IPS DF 19.7 (cell line): ENCODE measurements at regions not wholly inside any gene's neighbourhood (a gene's known extent, or its start where the extent isn't known, plus 50 kb on each side); places are given as distances from the start of the nearest gene placed in this dataset.
"Not testable (repeated sequence)": the region's sequence is repeated elsewhere in the genome, so short reads cannot be mapped to it uniquely, and the experiment has no call there.

Experiments used
- DNase-seq: peaks from one replicate; pipeline ENCODE4 v3.0.0-alpha.2; 2013; ENCODE audit warnings: low read depth, low spot score

- DNase-seq: peak; percentile 5
These were observed 115.9 kb upstream of the CACUL1 start for GRCh38 chr10:118870467-118871243.

GRCh38 chr10:118871244-118871865, 116.6 kb upstream of the CACUL1 start:
- no peak for DNase-seq

- no peak for DNase-seq
These were observed 118.4 kb upstream of the CACUL1 start for GRCh38 chr10:118873091-118873737.

GRCh38 chr10:118873738-118874105, 119.0 kb upstream of the CACUL1 start:
- no peak for DNase-seq

GRCh38 chr10:118874171-118874570, 119.4 kb upstream of the CACUL1 start:
- DNase-seq: no peak

GRCh38 chr10:118875087-118875486, 120.3 kb upstream of the CACUL1 start:
- no peak for DNase-seq

- no peak for DNase-seq
These were observed 128.0 kb upstream of the CACUL1 start for GRCh38 chr10:118882741-118883140.

- no peak for DNase-seq
These were observed 137.3 kb upstream of the NANOS1 start for GRCh38 chr10:118892255-118892654.

GRCh38 chr10:118894891-118895290, 134.6 kb upstream of the NANOS1 start:
- DNase-seq: not testable (repeated sequence)

GRCh38 chr10:118900617-118901016, 128.9 kb upstream of the NANOS1 start:
- DNase-seq: no peak

- no peak for DNase-seq
These were observed 128.1 kb upstream of the NANOS1 start for GRCh38 chr10:118901380-118901779.

GRCh38 chr10:118901906-118902305, 127.6 kb upstream of the NANOS1 start:
- no peak for DNase-seq

GRCh38 chr10:118902656-118903055, 126.9 kb upstream of the NANOS1 start:
- DNase-seq: not testable (repeated sequence)

GRCh38 chr10:118903251-118903650, 126.3 kb upstream of the NANOS1 start:
- DNase-seq: no peak

- no peak for DNase-seq
These were observed 125.8 kb upstream of the NANOS1 start for GRCh38 chr10:118903691-118904090.

- DNase-seq: no peak
These were observed 125.2 kb upstream of the NANOS1 start for GRCh38 chr10:118904286-118904685.

- no peak for DNase-seq
These were observed 122.5 kb upstream of the NANOS1 start for GRCh38 chr10:118907051-118907450.

- no peak for DNase-seq
These were observed 120.8 kb upstream of the NANOS1 start for GRCh38 chr10:118908557-118909256.

- no peak for DNase-seq
These were observed 118.8 kb upstream of the NANOS1 start for GRCh38 chr10:118910702-118911101.

GRCh38 chr10:118911363-118911762, 118.2 kb upstream of the NANOS1 start:
- DNase-seq: no peak

- DNase-seq: no peak
These were observed 116.4 kb upstream of the NANOS1 start for GRCh38 chr10:118912961-118913600.

GRCh38 chr10:118913825-118914224, 115.7 kb upstream of the NANOS1 start:
- no peak for DNase-seq
